Kidney (tissue), 13 donors: ENCODE measurements at regions not wholly inside any gene's neighbourhood (a gene's known extent, or its start where the extent isn't known, plus 50 kb on each side); places are given as distances from the start of the nearest gene placed in this dataset.

Source experiments
- DNase-seq, 5 donors: peaks; one replicate each; pipeline ENCODE4 v3.0.0-alpha.2; 2013 to 2020
- FAIRE-seq: peaks from 2 replicates; lab custom pipeline; 2012; peaks lifted over from hg19 to GRCh38; lab: Jason Lieb, UNC
- H3K27ac ChIP-seq, 2 donors: one replicate each; pipeline ENCODE4 v1.7.0; 2013; ENCODE audit warnings: low read depth in 2 of 2, low read length in 2 of 2, inconsistent platforms in 1 of 2
- H3K27me3 ChIP-seq: one replicate; pipeline ENCODE4 v1.7.1; 2013; ENCODE audit warnings: low read length, inconsistent platforms; ENCODE audit not compliant: control insufficient read depth, insufficient read depth
- H3K36me3 ChIP-seq, 3 donors: one replicate each; pipeline versions ENCODE4 v1.7.0 to v1.7.1; 2013; ENCODE audit warnings: low read length in 3 of 3, control low read depth in 1 of 3, inconsistent platforms in 1 of 3; ENCODE audit not compliant: insufficient read depth in 3 of 3, control insufficient read depth in 2 of 3
- H3K4me1 ChIP-seq, 3 donors: one replicate each; pipeline versions ENCODE4 v1.7.0 to v1.7.1; 2013; ENCODE audit warnings: low read length in 3 of 3, inconsistent platforms in 1 of 3, low read depth in 1 of 3; ENCODE audit not compliant: control insufficient read depth in 2 of 3, insufficient read depth in 2 of 3
- H3K4me3 ChIP-seq, 3 donors: one replicate each; pipeline versions ENCODE4 v1.7.0 to v1.8.1; 2013; ENCODE audit warnings: low read length in 3 of 3, control low read depth in 1 of 3, inconsistent platforms in 1 of 3
- H3K9ac ChIP-seq, 3 donors: one replicate each; pipeline versions ENCODE4 v1.7.0 to v1.7.1; 2013; ENCODE audit warnings: low read length in 3 of 3, control low read depth in 1 of 3, inconsistent platforms in 1 of 3
- H3K9me3 ChIP-seq, 3 donors: one replicate each; pipeline versions ENCODE4 v1.7.0 to v1.7.1; 2013; ENCODE audit warnings: low read length in 3 of 3, control low read depth in 1 of 3, inconsistent platforms in 1 of 3; ENCODE audit not compliant: control insufficient read depth in 2 of 3, insufficient read depth in 1 of 3
- intact Hi-C: fragments of 100-400 bp; cut with DNase I; formaldehyde crosslinking; loops from one replicate; pipeline ENCODE4 v1.11.1; 2022
- TF ChIP-seq, protein P1 (sequence below): IDR thresholded peaks from 3 replicates; pipeline ENCODE4 v1.5.1; 2012; ENCODE audit warnings: mild to moderate bottlenecking, moderate library complexity, borderline replicate concordance; ENCODE audit not compliant: insufficient read depth; ENCODE audit errors: extremely low read depth
- donor health status: control.
- donor health status: control.
- donor health status: control.
- donor health status: control.
- donor health status: control.
- donor health status: DM: yes; HTN: yes; CAD: no.
- donor health status: Normal renal cell carcinoma (clear cell type).

GRCh38 chr2:149719695-149720094 lies 132.1 kb upstream of the MMADHC start:
- FAIRE-seq (no peak), DNase-seq (no peak)
- Histone ChIP-seq H3K9me3 (no peaks in the 10 kb centered on the region), H3K27ac (no peak overlapping the region), H3K4me1 (peaks cover 0 to 2% (median 0%) of the 10 kb centered on the region in 3 donors), H3K9ac (no peak overlapping the region), H3K36me3 (no peaks in the 10 kb centered on the region), H3K4me3 (no peak overlapping the region), H3K27me3 (no peaks in the 10 kb centered on the region)
- TF ChIP-seq, protein P1, sequence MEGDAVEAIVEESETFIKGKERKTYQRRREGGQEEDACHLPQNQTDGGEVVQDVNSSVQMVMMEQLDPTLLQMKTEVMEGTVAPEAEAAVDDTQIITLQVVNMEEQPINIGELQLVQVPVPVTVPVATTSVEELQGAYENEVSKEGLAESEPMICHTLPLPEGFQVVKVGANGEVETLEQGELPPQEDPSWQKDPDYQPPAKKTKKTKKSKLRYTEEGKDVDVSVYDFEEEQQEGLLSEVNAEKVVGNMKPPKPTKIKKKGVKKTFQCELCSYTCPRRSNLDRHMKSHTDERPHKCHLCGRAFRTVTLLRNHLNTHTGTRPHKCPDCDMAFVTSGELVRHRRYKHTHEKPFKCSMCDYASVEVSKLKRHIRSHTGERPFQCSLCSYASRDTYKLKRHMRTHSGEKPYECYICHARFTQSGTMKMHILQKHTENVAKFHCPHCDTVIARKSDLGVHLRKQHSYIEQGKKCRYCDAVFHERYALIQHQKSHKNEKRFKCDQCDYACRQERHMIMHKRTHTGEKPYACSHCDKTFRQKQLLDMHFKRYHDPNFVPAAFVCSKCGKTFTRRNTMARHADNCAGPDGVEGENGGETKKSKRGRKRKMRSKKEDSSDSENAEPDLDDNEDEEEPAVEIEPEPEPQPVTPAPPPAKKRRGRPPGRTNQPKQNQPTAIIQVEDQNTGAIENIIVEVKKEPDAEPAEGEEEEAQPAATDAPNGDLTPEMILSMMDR, result no peak
- intact Hi-C loops, result no loop called here

GRCh38 chr2:149716687-149717086 lies 129.1 kb upstream of the MMADHC start:
- TF ChIP-seq, protein P1, result no peak
- intact Hi-C loops, result no loop called here
- FAIRE-seq (no peak), DNase-seq (no peak)
- H3K4me1 ChIP-seq, result no peaks in the 10 kb centered on the region
- no peaks in the 10 kb centered on the region for H3K9me3 ChIP-seq
- H3K27me3 ChIP-seq, result no peaks in the 10 kb centered on the region
- H3K4me3 ChIP-seq, result no peak overlapping the region
- H3K9ac ChIP-seq, result no peak overlapping the region
- no peak overlapping the region for H3K27ac ChIP-seq
- H3K36me3 ChIP-seq, result no peaks in the 10 kb centered on the region

DNA sequence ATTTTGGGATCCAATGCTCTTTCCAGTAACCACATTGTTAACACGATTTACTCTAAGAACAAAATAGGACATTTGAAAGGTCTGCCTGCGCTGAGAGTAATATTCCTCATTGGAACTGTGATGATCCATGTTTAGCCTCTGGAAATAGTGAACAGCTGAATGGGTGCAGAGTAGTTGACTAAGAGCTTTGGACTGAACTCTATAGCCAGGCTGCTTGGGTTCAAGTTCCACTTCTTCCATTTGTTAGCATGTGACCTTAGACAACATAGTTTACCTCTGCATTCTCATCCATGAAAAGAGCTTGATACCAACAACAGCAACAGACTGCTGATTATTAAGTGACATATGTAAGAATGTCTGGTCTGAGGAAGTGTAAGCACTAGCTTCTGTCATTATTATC lies 128.3 kb upstream of the MMADHC start:
- H3K4me1 ChIP-seq, result no peaks in the 10 kb centered on the region
- intact Hi-C loops, result no loop called here
- H3K9me3 ChIP-seq, result no peaks in the 10 kb centered on the region
- no peak overlapping the region for H3K27ac ChIP-seq
- FAIRE-seq (no peak), DNase-seq (no peak)
- H3K36me3 ChIP-seq, result no peaks in the 10 kb centered on the region
- TF ChIP-seq, protein P1, result no peak
- no peak overlapping the region for H3K9ac ChIP-seq
- H3K4me3 ChIP-seq, result no peak overlapping the region
- no peaks in the 10 kb centered on the region for H3K27me3 ChIP-seq

- Histone ChIP-seq H3K27me3 (no peaks in the 10 kb centered on the region), H3K36me3 (no peaks in the 10 kb centered on the region), H3K27ac (no peak overlapping the region), H3K9ac (no peak overlapping the region), H3K4me3 (no peak overlapping the region), H3K9me3 (no peaks in the 10 kb centered on the region), H3K4me1 (no peaks in the 10 kb centered on the region)
- DNase-seq, result no peak
- FAIRE-seq, result no peak
- TF ChIP-seq, protein P1, result peak; percentile 34
- intact Hi-C loops, result no loop called here
These were observed 127.5 kb upstream of the MMADHC start for GRCh38 chr2:149715005-149715592.
